HL-60 (cell line): ENCODE measurements at regions not wholly inside any gene's neighbourhood (a gene's known extent, or its start where the extent isn't known, plus 50 kb on each side); places are given as distances from the start of the nearest gene placed in this dataset.

Experiments used
- DNase-seq, 2 experiments: peaks; one replicate each; pipeline ENCODE4 v3.0.0-alpha.2; 2010 to 2020; ENCODE audit warnings: low read depth in 1 of 2, low spot score in 1 of 2
- H3K27ac ChIP-seq: fragments of 250-450 bp; sonication (Bioruptor Pico); replicated peaks from 2 replicates; pipeline ENCODE4 v1.5.1; 2020; ENCODE audit warnings: mild to moderate bottlenecking, moderate library complexity
- H3K27me3 ChIP-seq: fragments of 250-450 bp; sonication (Bioruptor Pico); 2 replicates; pipeline ENCODE4 v1.5.1; 2021; ENCODE audit warnings: mild to moderate bottlenecking, moderate library complexity; ENCODE audit not compliant: insufficient read depth, poor library complexity, severe bottlenecking
- H3K4me3 ChIP-seq: replicated peaks from 2 replicates; pipeline ENCODE4 v1.5.1; 2011; ENCODE audit warnings: mild to moderate bottlenecking, control low read depth, low read length; ENCODE audit not compliant: insufficient read depth
- GABPA ChIP-seq: IDR thresholded peaks from 2 replicates; pipeline ENCODE4 v1.6.1; 2012; ENCODE audit warnings: low read depth
- POLR2AphosphoS5 ChIP-seq: IDR thresholded peaks from 2 replicates; pipeline ENCODE4 v1.6.1; 2012; ENCODE audit warnings: low read depth
- SPI1 ChIP-seq: IDR thresholded peaks from 2 replicates; pipeline ENCODE4 v1.6.1; 2012; ENCODE audit warnings: low read depth, mild to moderate bottlenecking, borderline replicate concordance
- TF ChIP-seq, protein P1 (sequence below): IDR thresholded peaks from one replicate; pipeline ENCODE4 v1.5.1; 2011; ENCODE audit warnings: low read length, control low read depth, inconsistent platforms; ENCODE audit not compliant: insufficient read depth
- TF ChIP-seq, protein P2 (sequence below): IDR thresholded peaks from 2 replicates; pipeline ENCODE4 v1.6.1; 2012; ENCODE audit warnings: low read depth; ENCODE audit not compliant: insufficient replicate concordance

DNA sequence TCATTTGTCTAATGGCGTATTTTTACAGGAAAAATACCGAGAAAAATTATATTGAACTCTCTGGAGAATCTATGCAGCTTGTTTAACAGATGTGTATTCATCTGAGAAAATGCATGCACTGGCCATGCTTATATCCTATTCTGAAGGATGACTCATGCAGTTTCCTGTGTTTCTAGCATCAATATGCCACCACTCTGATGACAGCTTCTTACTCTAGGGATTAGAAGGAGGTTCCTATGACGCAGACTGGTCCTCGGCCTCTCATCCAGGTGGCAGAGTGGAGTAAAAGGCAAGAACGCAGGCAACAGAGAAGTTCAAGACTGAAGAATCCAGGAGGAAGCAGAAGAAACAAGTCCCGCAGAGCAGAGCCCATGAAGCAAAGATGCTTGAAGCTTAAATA lies 910.0 kb upstream of the ROBO1 start:
- Histone ChIP-seq H3K27me3 (no peaks in the 10 kb centered on the region), H3K27ac (no peak overlapping the region), H3K4me3 (no peak overlapping the region)
- TF ChIP-seq GABPA = no peak
- TF ChIP-seq, protein P1, sequence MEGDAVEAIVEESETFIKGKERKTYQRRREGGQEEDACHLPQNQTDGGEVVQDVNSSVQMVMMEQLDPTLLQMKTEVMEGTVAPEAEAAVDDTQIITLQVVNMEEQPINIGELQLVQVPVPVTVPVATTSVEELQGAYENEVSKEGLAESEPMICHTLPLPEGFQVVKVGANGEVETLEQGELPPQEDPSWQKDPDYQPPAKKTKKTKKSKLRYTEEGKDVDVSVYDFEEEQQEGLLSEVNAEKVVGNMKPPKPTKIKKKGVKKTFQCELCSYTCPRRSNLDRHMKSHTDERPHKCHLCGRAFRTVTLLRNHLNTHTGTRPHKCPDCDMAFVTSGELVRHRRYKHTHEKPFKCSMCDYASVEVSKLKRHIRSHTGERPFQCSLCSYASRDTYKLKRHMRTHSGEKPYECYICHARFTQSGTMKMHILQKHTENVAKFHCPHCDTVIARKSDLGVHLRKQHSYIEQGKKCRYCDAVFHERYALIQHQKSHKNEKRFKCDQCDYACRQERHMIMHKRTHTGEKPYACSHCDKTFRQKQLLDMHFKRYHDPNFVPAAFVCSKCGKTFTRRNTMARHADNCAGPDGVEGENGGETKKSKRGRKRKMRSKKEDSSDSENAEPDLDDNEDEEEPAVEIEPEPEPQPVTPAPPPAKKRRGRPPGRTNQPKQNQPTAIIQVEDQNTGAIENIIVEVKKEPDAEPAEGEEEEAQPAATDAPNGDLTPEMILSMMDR = no peak
- no peak for TF ChIP-seq SPI1
- TF ChIP-seq, protein P2, sequence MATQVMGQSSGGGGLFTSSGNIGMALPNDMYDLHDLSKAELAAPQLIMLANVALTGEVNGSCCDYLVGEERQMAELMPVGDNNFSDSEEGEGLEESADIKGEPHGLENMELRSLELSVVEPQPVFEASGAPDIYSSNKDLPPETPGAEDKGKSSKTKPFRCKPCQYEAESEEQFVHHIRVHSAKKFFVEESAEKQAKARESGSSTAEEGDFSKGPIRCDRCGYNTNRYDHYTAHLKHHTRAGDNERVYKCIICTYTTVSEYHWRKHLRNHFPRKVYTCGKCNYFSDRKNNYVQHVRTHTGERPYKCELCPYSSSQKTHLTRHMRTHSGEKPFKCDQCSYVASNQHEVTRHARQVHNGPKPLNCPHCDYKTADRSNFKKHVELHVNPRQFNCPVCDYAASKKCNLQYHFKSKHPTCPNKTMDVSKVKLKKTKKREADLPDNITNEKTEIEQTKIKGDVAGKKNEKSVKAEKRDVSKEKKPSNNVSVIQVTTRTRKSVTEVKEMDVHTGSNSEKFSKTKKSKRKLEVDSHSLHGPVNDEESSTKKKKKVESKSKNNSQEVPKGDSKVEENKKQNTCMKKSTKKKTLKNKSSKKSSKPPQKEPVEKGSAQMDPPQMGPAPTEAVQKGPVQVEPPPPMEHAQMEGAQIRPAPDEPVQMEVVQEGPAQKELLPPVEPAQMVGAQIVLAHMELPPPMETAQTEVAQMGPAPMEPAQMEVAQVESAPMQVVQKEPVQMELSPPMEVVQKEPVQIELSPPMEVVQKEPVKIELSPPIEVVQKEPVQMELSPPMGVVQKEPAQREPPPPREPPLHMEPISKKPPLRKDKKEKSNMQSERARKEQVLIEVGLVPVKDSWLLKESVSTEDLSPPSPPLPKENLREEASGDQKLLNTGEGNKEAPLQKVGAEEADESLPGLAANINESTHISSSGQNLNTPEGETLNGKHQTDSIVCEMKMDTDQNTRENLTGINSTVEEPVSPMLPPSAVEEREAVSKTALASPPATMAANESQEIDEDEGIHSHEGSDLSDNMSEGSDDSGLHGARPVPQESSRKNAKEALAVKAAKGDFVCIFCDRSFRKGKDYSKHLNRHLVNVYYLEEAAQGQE = no peak
- no peak for TF ChIP-seq POLR2AphosphoS5
- DNase-seq = no peak

GRCh38 chr3:80676866-80677265 lies 909.1 kb upstream of the ROBO1 start:
- TF ChIP-seq GABPA (no peak), SPI1 (no peak), POLR2AphosphoS5 (no peak)
- TF ChIP-seq, protein P2 = no peak
- TF ChIP-seq, protein P1 = no peak
- H3K27me3 ChIP-seq = no peaks in the 10 kb centered on the region
- no peak overlapping the region for H3K27ac ChIP-seq
- H3K4me3 ChIP-seq = no peak overlapping the region
- no peak for DNase-seq

- Histone ChIP-seq H3K4me3 (no peak overlapping the region), H3K27me3 (no peaks in the 10 kb centered on the region), H3K27ac (no peak overlapping the region)
- TF ChIP-seq, protein P2 = no peak
- TF ChIP-seq, protein P1 = no peak
- TF ChIP-seq SPI1 (no peak), GABPA (no peak), POLR2AphosphoS5 (no peak)
- no peak for DNase-seq
Measured at GRCh38 chr3:80676261-80676660, 908.5 kb upstream of the ROBO1 start.
